GM19328 (cell line): ENCODE measurements at regions not wholly inside any gene's neighbourhood (a gene's known extent, or its start where the extent isn't known, plus 50 kb on each side); places are given as distances from the start of the nearest gene placed in this dataset.

Experiments
- ATAC-seq: cut with Tn5 transposase; IDR thresholded peaks from one replicate; pipeline ENCODE4 v1.9.1; 2021; ENCODE audit warnings: mild to moderate bottlenecking, moderate library complexity; ENCODE audit not compliant: unreplicated experiment

GRCh38 chr1:4113897-4114296 lies 213.8 kb upstream of the C1orf174 start:
- no peak for ATAC-seq

DNA sequence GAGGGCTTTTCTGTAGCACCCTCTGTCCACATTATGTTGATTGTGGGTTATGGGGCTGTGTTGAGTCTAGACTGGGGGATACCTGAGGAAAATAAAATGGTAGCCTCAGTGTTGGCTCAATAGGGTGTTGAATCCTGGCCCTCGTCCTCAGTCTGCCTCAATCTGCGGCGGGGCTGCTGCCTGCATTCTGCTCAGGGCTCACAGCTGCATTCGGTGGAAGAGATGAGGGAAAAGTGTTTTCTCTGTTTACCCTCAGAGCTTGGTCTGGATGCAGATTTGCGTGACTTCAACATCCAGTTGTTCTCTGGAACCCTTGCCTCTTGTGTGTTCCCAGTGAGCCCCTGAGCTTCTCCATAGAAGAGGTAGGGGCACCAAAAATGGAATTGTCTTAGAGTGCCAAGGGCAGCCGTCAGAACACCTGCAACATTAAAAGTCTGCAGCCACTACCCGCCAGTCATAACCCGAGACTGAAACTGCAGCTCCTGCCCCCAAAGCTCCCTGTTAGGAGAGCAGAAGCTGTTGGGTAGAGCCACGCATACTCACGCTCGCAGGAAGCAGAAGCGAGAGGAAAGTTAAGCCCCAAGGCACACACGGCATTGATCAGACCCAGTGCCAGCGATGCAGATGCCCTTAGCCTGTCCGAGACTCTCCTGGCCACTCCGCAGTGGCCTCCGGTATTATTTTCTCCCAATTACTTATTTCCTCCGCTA lies 215.3 kb upstream of the C1orf174 start:
- no peak for ATAC-seq

- ATAC-seq, result no peak
Measured at GRCh38 chr1:4117196-4117595, 217.1 kb upstream of the C1orf174 start.

DNA sequence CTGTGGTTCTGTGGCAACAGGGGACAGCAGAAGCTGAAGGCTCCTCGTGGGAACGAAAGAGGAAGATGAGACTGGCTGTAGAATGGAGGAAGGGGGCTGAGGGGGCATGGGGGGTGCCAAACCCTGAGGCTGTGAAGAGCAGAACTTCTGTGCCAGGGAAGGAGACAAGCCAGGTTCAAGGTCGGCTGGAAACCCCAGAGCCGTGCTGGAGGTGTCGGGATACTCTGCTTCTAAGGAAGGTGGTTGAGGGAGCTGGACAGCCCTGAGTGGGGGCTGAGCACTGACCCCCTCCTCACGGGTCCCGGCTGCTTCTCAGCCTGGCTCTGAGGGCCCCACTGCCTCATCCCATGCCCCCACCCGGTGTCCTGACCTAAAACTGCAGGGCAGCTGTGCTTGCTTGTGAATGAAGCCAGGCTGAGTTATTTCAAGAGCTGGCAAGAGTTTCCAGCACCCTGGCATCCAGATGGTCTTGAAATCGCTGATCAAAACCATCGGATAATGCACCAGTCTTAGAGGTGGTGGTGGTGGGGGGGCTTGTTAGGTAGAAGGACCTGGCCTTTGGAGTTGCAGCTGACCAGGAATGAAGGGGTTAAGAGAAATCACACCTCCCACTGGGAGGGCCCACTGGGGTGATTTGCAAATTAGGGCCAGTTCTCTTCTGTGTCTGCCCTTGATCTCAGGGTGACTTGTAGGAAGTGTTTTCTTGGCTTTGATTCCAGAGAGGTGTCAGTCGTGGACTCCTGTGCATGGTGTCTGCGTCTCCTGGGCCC lies 218.9 kb upstream of the C1orf174 start:
- ATAC-seq, result no peak

DNA sequence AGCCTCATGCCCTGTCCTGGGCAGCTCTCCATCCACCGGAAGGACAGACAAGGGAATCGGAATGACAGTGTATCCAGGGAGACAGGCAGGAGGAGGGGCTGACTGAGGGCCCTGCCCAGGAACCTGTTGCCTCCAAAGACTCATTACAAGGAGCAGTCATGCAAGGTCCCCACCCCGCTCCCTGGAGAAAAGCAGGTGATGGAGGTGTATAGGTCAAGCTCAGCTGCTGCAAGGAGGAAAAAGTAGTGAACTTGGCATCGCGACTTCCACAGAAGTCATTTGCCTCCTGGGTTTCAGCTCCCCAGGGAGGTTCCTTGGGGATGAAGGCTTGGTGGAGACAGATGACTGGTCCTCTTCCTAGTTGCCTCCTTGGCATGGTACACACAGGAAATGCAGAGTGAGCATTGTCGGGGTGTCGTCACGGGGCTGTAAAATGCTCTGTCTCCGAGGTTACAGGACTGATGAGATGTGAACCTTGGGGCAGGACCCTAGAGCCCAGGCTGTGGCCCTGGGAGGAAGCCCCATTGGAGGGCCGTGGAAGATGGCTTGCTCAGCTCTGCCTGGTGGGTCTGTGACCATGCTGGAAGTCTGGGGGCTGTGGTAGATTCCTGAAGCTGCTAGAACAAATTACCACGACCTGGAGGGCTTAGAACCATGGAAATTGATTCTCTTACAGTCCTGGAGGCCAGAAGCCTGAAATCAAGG lies 219.6 kb upstream of the C1orf174 start:
- no peak for ATAC-seq

DNA sequence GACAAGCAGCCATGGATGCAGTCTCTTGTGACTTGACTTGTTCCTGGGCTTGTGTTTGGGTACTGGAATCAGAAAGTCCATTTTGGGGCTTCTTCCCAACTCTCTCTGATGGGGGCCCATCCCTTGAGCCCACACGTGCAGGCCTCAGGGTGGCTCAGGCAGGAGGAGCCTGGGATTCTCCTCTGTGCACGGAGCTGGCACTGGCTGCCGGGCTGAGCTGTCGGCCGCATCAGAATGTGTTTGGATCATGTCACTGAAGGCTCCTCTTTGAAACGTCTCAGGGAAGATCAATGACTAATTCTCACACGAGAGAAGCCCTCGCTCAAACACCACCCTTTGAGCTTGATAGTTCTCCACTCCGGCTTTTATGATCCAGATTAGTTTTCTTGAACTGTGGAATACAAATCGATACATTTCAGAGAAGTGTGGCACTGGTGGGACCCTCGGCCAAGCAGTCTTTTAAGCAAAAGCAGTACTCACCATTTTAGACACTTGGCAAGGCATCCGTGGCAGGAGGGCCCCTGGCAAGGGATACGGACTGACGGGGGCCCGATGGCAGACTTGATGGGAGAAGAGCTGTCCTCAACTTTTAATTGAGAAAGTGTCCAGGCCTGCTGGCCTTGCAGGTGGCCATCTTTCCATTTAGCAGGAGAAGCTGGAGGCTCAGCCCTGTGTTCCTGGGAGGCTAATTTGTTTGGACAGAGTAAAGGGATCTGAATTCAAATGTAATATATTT lies 220.7 kb upstream of the C1orf174 start:
- ATAC-seq, result no peak

DNA sequence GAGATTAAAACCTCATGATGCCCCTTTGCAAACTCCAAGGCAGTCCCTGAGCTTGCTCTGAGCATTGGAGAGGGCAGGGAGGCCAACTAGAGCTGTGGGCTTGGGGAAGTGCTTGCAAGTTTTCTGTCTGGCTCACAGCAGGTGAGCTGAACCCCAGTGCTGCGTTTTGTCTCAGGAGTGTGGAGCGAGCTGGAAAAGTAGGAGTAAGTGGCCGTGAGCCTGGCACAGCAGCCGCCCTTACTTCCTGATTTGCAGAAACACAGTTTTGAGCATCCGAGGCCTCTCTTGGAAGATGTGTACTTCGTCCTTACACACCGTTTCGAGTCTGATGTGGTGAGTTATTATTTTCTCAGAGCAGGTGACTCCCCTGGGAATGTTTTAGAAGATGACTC lies 221.2 kb upstream of the C1orf174 start:
- no peak for ATAC-seq

DNA sequence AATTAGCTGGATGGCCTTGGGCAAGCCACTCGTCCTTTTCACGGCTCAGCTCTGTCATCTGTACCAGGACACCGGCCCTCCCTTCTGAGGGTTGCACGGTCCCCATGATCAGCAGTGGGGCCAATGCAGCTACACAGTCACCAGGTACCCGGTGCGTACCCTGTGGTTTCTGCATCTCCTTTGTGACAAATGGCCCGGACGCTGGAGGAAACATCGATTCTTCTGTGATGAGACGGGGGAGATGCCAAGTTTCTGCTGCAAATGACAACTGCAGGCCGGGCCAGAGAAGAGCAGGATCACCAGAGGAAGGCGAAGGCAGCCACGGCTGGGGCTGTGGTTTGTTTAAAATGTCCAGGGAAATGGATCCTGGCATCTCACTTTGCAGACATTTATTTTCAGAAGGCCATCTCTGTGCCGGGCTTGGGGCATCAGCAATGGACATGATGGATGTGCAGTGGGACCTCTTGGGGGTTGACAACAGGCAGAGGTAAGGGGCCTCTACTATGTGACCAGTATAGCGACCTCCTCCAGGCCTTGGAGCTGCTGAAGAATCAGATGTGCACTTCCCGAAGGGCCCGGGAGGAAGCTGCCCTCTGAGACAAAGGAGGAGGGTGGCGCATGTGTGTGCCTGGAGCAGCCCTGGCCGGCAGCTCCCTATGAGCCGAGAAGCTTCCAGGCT lies 221.9 kb upstream of the C1orf174 start:
- no peak for ATAC-seq

GRCh38 chr1:4122513-4123160 lies 222.6 kb upstream of the C1orf174 start:
- no peak for ATAC-seq

DNA sequence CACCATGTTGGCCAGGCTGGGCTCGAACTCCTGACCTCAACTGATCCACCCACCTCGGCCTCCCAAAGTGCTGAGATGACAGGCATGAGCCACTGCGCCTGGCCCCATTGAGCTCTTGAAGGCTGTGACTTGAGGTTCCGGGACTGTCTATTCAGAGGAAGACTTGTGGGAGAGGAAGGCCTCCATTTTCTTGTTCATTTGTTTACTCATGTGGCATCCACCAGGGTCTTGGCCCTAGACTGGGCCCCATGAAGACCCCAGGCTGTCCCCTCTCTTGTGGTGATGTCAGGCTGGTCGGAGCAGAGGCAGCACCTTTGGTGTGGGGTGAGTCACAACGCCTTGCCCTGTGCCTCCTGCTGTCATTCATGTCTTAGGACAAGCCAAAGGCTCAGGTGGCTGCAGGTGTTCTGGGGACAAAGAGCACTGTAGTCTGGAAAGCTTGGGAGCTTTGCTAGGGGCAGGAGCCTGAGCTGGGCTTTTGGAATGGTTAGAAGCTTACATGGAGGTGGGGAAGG lies 224.6 kb upstream of the C1orf174 start:
- ATAC-seq, result no peak

GRCh38 chr1:4126251-4126650 lies 226.2 kb upstream of the C1orf174 start:
- no peak for ATAC-seq

DNA sequence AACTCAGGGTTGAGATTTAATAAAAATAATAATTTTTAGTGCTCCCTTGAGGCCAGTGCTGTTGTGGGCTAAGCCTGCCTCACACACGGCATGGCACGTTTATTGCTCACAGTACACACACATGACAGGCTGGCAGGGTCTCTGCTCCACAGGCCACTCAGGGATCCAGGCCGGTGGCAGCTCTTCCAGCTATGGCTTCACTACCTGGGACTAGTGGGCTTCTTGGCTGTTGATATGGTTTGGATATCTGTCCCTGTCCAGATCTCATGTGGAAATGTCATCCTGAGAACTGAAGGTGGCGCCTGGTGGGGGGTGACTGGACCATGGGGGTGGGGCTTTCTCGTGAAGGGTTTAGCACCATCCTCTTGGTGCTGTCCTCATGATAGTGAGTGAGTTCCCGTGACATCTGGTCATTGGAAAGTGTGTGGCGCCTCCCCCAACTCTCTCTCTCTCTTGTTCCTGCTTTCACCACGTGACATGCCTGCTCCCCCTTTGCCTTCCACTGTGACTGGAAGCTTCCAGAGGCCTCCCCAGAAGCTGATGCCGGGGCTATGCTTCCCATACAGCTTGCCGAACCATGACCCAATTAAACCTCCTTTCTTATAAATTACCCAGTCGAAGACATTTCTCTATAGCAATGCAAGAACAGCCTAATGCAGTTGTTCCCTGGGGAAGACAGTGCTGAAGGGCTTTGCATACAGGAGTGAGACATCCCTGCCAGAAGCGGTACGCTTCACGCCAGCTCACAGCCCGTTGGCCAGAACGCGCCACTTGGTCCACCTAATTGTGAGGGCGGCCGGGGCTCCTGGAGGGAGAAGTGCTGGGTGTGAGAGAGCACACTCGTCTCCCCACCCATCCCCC lies 226.9 kb upstream of the C1orf174 start:
- ATAC-seq, result no peak

- ATAC-seq, result no peak
Measured at GRCh38 chr1:4127592-4128140, 227.6 kb upstream of the C1orf174 start.

GRCh38 chr1:4128616-4129015 lies 228.5 kb upstream of the C1orf174 start:
- no peak for ATAC-seq

GRCh38 chr1:4129693-4130092 lies 229.6 kb upstream of the C1orf174 start:
- ATAC-seq, result no peak

- ATAC-seq, result no peak
Measured at GRCh38 chr1:4130096-4130495, 230.0 kb upstream of the C1orf174 start.

GRCh38 chr1:4131734-4132133 lies 231.7 kb upstream of the C1orf174 start:
- no peak for ATAC-seq

- no peak for ATAC-seq
Measured at GRCh38 chr1:4132352-4133296, 232.6 kb upstream of the C1orf174 start.
